ENCODE measurements at regions not wholly inside any gene's neighbourhood (a gene's known extent, or its start where the extent isn't known, plus 50 kb on each side); places are given as distances from the start of the nearest gene placed in this dataset.

- Histone ChIP-seq H3K27me3 (ENCODE audit: control insufficient read depth, insufficient read depth, low read length) (no peaks in the 10 kb centered on the region; the same call in 1 of the 2 replicates), H3K4me1 (ENCODE audit: control insufficient read depth, insufficient read depth, low read length) (no peaks in the 10 kb centered on the region; the same call in none of the 2 replicates), H3K9me3 (ENCODE audit: control insufficient read depth, insufficient read depth, low read length) (no peaks in the 10 kb centered on the region), H3K36me3 (ENCODE audit: control insufficient read depth, insufficient read depth, low read length) (no peaks in the 10 kb centered on the region), H3K27ac (ENCODE audit: low read length) (no peak overlapping the region), H3K4me3 (ENCODE audit: low read length) (no peak overlapping the region)
- WGBS (ENCODE audit: insufficient coverage, insufficient read length) = no CpG with 5 or more reads among the region's 4 CpGs
- no peak for DNase-seq (ENCODE audit: low read depth, low spot score)
Observed at GRCh38 chr9:12930906-12931305, 156.1 kb downstream of the LURAP1L start.

- H3K27me3 ChIP-seq (ENCODE audit: control insufficient read depth, insufficient read depth, low read length) = no peaks in the 10 kb centered on the region
- no peaks in the 10 kb centered on the region for H3K9me3 ChIP-seq (ENCODE audit: control insufficient read depth, insufficient read depth, low read length)
- no peak for DNase-seq (ENCODE audit: low read depth, low spot score)
- WGBS (ENCODE audit: insufficient coverage, insufficient read length) = no CpG with 5 or more reads among the region's 2 CpGs
- no peaks in the 10 kb centered on the region for H3K36me3 ChIP-seq (ENCODE audit: control insufficient read depth, insufficient read depth, low read length)
- H3K4me1 ChIP-seq (ENCODE audit: control insufficient read depth, insufficient read depth, low read length) = no peaks in the 10 kb centered on the region; the same call in 1 of the 2 replicates
- no peak overlapping the region for H3K27ac ChIP-seq (ENCODE audit: low read length)
- H3K4me3 ChIP-seq (ENCODE audit: low read length) = no peak overlapping the region
Observed at GRCh38 chr9:12933957-12934356, 159.1 kb downstream of the LURAP1L start.

- Histone ChIP-seq H3K36me3 (ENCODE audit: control insufficient read depth, insufficient read depth, low read length) (no peaks in the 10 kb centered on the region), H3K9me3 (ENCODE audit: control insufficient read depth, insufficient read depth, low read length) (no peaks in the 10 kb centered on the region), H3K27me3 (ENCODE audit: control insufficient read depth, insufficient read depth, low read length) (no peaks in the 10 kb centered on the region), H3K4me3 (ENCODE audit: low read length) (no peak overlapping the region), H3K27ac (ENCODE audit: low read length) (no peak overlapping the region), H3K4me1 (ENCODE audit: control insufficient read depth, insufficient read depth, low read length) (no peaks in the 10 kb centered on the region; the same call in 1 of the 2 replicates)
- DNase-seq (ENCODE audit: low read depth, low spot score) = no peak
- WGBS (ENCODE audit: insufficient coverage, insufficient read length) = no CpG with 5 or more reads among the region's 6 CpGs
Observed at GRCh38 chr9:12934545-12935272, 159.9 kb downstream of the LURAP1L start.

GRCh38 chr9:12935714-12936113 lies 160.9 kb downstream of the LURAP1L start:
- Histone ChIP-seq H3K4me3 (ENCODE audit: low read length) (no peak overlapping the region), H3K27ac (ENCODE audit: low read length) (no peak overlapping the region), H3K36me3 (ENCODE audit: control insufficient read depth, insufficient read depth, low read length) (no peaks in the 10 kb centered on the region), H3K9me3 (ENCODE audit: control insufficient read depth, insufficient read depth, low read length) (no peaks in the 10 kb centered on the region), H3K27me3 (ENCODE audit: control insufficient read depth, insufficient read depth, low read length) (no peaks in the 10 kb centered on the region), H3K4me1 (ENCODE audit: control insufficient read depth, insufficient read depth, low read length) (no peaks in the 10 kb centered on the region; the same call in 1 of the 2 replicates)
- WGBS (ENCODE audit: insufficient coverage, insufficient read length) = no CpG with 5 or more reads among the region's 2 CpGs
- no peak for DNase-seq (ENCODE audit: low read depth, low spot score)

- DNase-seq (ENCODE audit: low read depth, low spot score) = no peak
- Histone ChIP-seq H3K4me3 (ENCODE audit: low read length) (no peak overlapping the region), H3K4me1 (ENCODE audit: control insufficient read depth, insufficient read depth, low read length) (no peaks in the 10 kb centered on the region), H3K9me3 (ENCODE audit: control insufficient read depth, insufficient read depth, low read length) (peaks cover 3% of the 10 kb centered on the region), H3K36me3 (ENCODE audit: control insufficient read depth, insufficient read depth, low read length) (no peaks in the 10 kb centered on the region), H3K27ac (ENCODE audit: low read length) (no peak overlapping the region), H3K27me3 (ENCODE audit: control insufficient read depth, insufficient read depth, low read length) (no peaks in the 10 kb centered on the region)
- WGBS (ENCODE audit: insufficient coverage, insufficient read length) = no CpG with 5 or more reads among the region's 4 CpGs
Observed at GRCh38 chr9:12954441-12954840, 179.6 kb downstream of the LURAP1L start.

- DNase-seq (ENCODE audit: low read depth, low spot score) = no peak
- no CpG with 5 or more reads among the region's 11 CpGs for WGBS (ENCODE audit: insufficient coverage, insufficient read length)
- Histone ChIP-seq H3K4me3 (ENCODE audit: low read length) (no peak overlapping the region), H3K27ac (ENCODE audit: low read length) (no peak overlapping the region), H3K4me1 (ENCODE audit: control insufficient read depth, insufficient read depth, low read length) (no peaks in the 10 kb centered on the region), H3K27me3 (ENCODE audit: control insufficient read depth, insufficient read depth, low read length) (no peaks in the 10 kb centered on the region), H3K9me3 (ENCODE audit: control insufficient read depth, insufficient read depth, low read length) (peaks cover 3% of the 10 kb centered on the region), H3K36me3 (ENCODE audit: control insufficient read depth, insufficient read depth, low read length) (no peaks in the 10 kb centered on the region)
Observed at GRCh38 chr9:12955510-12956163, 180.8 kb downstream of the LURAP1L start.

- no peak overlapping the region for H3K27ac ChIP-seq (ENCODE audit: low read length)
- no peaks in the 10 kb centered on the region for H3K4me1 ChIP-seq (ENCODE audit: control insufficient read depth, insufficient read depth, low read length)
- H3K4me3 ChIP-seq (ENCODE audit: low read length) = no peak overlapping the region
- WGBS (ENCODE audit: insufficient coverage, insufficient read length) = no CpG with 5 or more reads among the region's 3 CpGs
- H3K36me3 ChIP-seq (ENCODE audit: control insufficient read depth, insufficient read depth, low read length) = no peaks in the 10 kb centered on the region
- no peaks in the 10 kb centered on the region for H3K27me3 ChIP-seq (ENCODE audit: control insufficient read depth, insufficient read depth, low read length)
- no peak for DNase-seq (ENCODE audit: low read depth, low spot score)
- peaks cover 3% of the 10 kb centered on the region for H3K9me3 ChIP-seq (ENCODE audit: control insufficient read depth, insufficient read depth, low read length)
Observed at GRCh38 chr9:12956261-12956660, 181.4 kb downstream of the LURAP1L start.

- Histone ChIP-seq H3K4me3 (ENCODE audit: low read length) (no peak overlapping the region), H3K4me1 (ENCODE audit: control insufficient read depth, insufficient read depth, low read length) (peaks cover 1% of the 10 kb centered on the region; the same call in 1 of the 2 replicates), H3K27me3 (ENCODE audit: control insufficient read depth, insufficient read depth, low read length) (no peaks in the 10 kb centered on the region), H3K27ac (ENCODE audit: low read length) (no peak overlapping the region), H3K9me3 (ENCODE audit: control insufficient read depth, insufficient read depth, low read length) (peaks cover 3% of the 10 kb centered on the region), H3K36me3 (ENCODE audit: control insufficient read depth, insufficient read depth, low read length) (no peaks in the 10 kb centered on the region)
- DNase-seq (ENCODE audit: low read depth, low spot score) = no peak
- WGBS (ENCODE audit: insufficient coverage, insufficient read length) = no CpG with 5 or more reads among the region's 4 CpGs
Observed at GRCh38 chr9:12956805-12957204, 182.0 kb downstream of the LURAP1L start.

GRCh38 chr9:12958279-12958678 lies 183.5 kb downstream of the LURAP1L start:
- Histone ChIP-seq H3K27me3 (ENCODE audit: control insufficient read depth, insufficient read depth, low read length) (no peaks in the 10 kb centered on the region), H3K27ac (ENCODE audit: low read length) (no peak overlapping the region), H3K9me3 (ENCODE audit: control insufficient read depth, insufficient read depth, low read length) (peaks cover 3% of the 10 kb centered on the region), H3K36me3 (ENCODE audit: control insufficient read depth, insufficient read depth, low read length) (no peaks in the 10 kb centered on the region), H3K4me3 (ENCODE audit: low read length) (no peak overlapping the region), H3K4me1 (ENCODE audit: control insufficient read depth, insufficient read depth, low read length) (peaks cover 1% of the 10 kb centered on the region; the same call in 1 of the 2 replicates)
- no peak for DNase-seq (ENCODE audit: low read depth, low spot score)
- no CpG with 5 or more reads among the region's 3 CpGs for WGBS (ENCODE audit: insufficient coverage, insufficient read length)

GRCh38 chr9:12958708-12959107 lies 183.9 kb downstream of the LURAP1L start:
- Histone ChIP-seq H3K4me3 (ENCODE audit: low read length) (no peak overlapping the region), H3K9me3 (ENCODE audit: control insufficient read depth, insufficient read depth, low read length) (peaks cover 3% of the 10 kb centered on the region), H3K27ac (ENCODE audit: low read length) (no peak overlapping the region), H3K27me3 (ENCODE audit: control insufficient read depth, insufficient read depth, low read length) (no peaks in the 10 kb centered on the region), H3K36me3 (ENCODE audit: control insufficient read depth, insufficient read depth, low read length) (no peaks in the 10 kb centered on the region), H3K4me1 (ENCODE audit: control insufficient read depth, insufficient read depth, low read length) (peaks cover 1% of the 10 kb centered on the region; the same call in 1 of the 2 replicates)
- no peak for DNase-seq (ENCODE audit: low read depth, low spot score)
- no CpG with 5 or more reads among the region's 3 CpGs for WGBS (ENCODE audit: insufficient coverage, insufficient read length)

Measured in iPS DF 6.9 (cell line).